ENCODE measurements at regions not wholly inside any gene's neighbourhood (a gene's known extent, or its start where the extent isn't known, plus 50 kb on each side); places are given as distances from the start of the nearest gene placed in this dataset.

GRCh38 chr5:104533498-104533897 is 970.9 kb upstream of the NUDT12 start:
- no peak for TF ChIP-seq PATZ1 (CRISPR knock-in tag; IDR thresholded peaks at IDR 0.05; ENCODE audit: borderline replicate concordance)
- no peak for TF ChIP-seq TSHZ2 (CRISPR knock-in tag; IDR thresholded peaks at IDR 0.05)
- TF ChIP-seq ZFP3 (CRISPR knock-in tag; IDR thresholded peaks at IDR 0.05) = no peak
